Endothelial cell of hepatic sinusoid (primary cell): ENCODE measurements at regions not wholly inside any gene's neighbourhood (a gene's known extent, or its start where the extent isn't known, plus 50 kb on each side); places are given as distances from the start of the nearest gene placed in this dataset.

Experiments
- in situ Hi-C: cut with HindIII; loops from 2 replicates; pipeline ENCODE4 v1.10.0; 2017; ENCODE audit warnings: low sequenced_read_pairs

- in situ Hi-C loops, result no loop called here
Measured at GRCh38 chr2:196479350-196479749, 160.2 kb upstream of the CCDC150 start.

GRCh38 chr2:196480653-196481323, 158.7 kb upstream of the CCDC150 start:
- in situ Hi-C loops, result no loop called here

GRCh38 chr2:196481324-196481697, 158.2 kb upstream of the CCDC150 start:
- in situ Hi-C loops, result no loop called here

GRCh38 chr2:196482119-196483065, 157.1 kb upstream of the CCDC150 start:
- in situ Hi-C loops, result no loop called here

GRCh38 chr2:196486146-196486545, 153.4 kb upstream of the CCDC150 start:
- in situ Hi-C loops, result loop anchor here (5.0 kb wide), 1 partner anchor 46 kb away; no protein-coding TSS in a partner anchor

- in situ Hi-C loops, result loop anchor here (5.0 kb wide), 1 partner anchor 45 kb away; no protein-coding TSS in a partner anchor
Measured at GRCh38 chr2:196487417-196487816, 152.1 kb upstream of the CCDC150 start.

- in situ Hi-C loops, result loop anchor here (5.0 kb wide), 1 partner anchor 43 kb away; no protein-coding TSS in a partner anchor
Measured at GRCh38 chr2:196489371-196489770, 150.1 kb upstream of the CCDC150 start.

- in situ Hi-C loops, result no loop called here
Measured at GRCh38 chr2:196492946-196493345, 146.6 kb upstream of the CCDC150 start.

- in situ Hi-C loops, result no loop called here
Measured at GRCh38 chr2:196498962-196499361, 140.6 kb upstream of the CCDC150 start.

- in situ Hi-C loops, result no loop called here
Measured at GRCh38 chr2:196499686-196500085, 139.8 kb upstream of the CCDC150 start.

GRCh38 chr2:196500686-196501431, 138.7 kb upstream of the CCDC150 start:
- in situ Hi-C loops, result no loop called here

- in situ Hi-C loops, result no loop called here
Measured at GRCh38 chr2:196501836-196502235, 137.7 kb upstream of the CCDC150 start.

- in situ Hi-C loops, result no loop called here
Measured at GRCh38 chr2:196502386-196502785, 137.1 kb upstream of the CCDC150 start.

- in situ Hi-C loops, result no loop called here
Measured at GRCh38 chr2:196503398-196503797, 136.1 kb upstream of the CCDC150 start.

GRCh38 chr2:196504788-196505187, 134.7 kb upstream of the CCDC150 start:
- in situ Hi-C loops, result no loop called here

- in situ Hi-C loops, result no loop called here
Measured at GRCh38 chr2:196510246-196510645, 129.3 kb upstream of the CCDC150 start.

GRCh38 chr2:196511258-196512168, 128.0 kb upstream of the CCDC150 start:
- in situ Hi-C loops, result no loop called here

GRCh38 chr2:196513796-196514526, 125.6 kb upstream of the CCDC150 start:
- in situ Hi-C loops, result no loop called here

- in situ Hi-C loops, result no loop called here
Measured at GRCh38 chr2:196514641-196515040, 124.9 kb upstream of the CCDC150 start.
